Esophagus squamous epithelium (tissue), 4 donors: ENCODE measurements at regions not wholly inside any gene's neighbourhood (a gene's known extent, or its start where the extent isn't known, plus 50 kb on each side); places are given as distances from the start of the nearest gene placed in this dataset.

Experiments used
- POLR2A ChIP-seq, 4 donors: fragments of 450-650 bp; IDR thresholded peaks; one replicate each; pipeline ENCODE4 v1.6.1; 2017; ENCODE audit warnings: antibody characterized with exemption in 4 of 4, mild to moderate bottlenecking in 4 of 4, moderate library complexity in 3 of 4
- TF ChIP-seq, protein P1 (sequence below), 6 experiments: fragments of 450-650 bp in 4 of 6; fragments of 200-600 bp in 2 of 6; sonication (generic) in 2 of 6; IDR thresholded peaks; one replicate each; pipeline ENCODE4 v1.5.1; 2016 to 2019; ENCODE audit warnings: antibody characterized with exemption in 6 of 6, mild to moderate bottlenecking in 4 of 6, moderate library complexity in 4 of 6

DNA sequence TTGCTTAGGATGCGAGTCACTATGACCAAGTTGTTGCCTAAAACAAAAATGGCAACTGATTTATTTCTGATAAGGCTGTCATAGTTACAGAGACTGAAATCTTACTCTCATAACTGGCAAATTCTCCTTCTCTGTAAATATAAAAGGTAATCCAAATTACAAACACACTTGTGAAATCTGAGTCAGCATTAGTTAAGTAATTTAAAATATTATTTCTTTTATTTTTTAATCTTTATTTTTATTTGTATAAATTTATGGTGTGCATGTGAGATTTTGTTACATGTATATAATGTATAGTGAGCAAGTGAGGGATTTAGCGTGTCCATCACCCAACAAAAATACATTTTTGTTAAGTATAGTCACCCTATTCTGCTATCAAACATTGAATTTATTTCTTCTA, 1342.8 kb upstream of the TMEFF2 start:
- TF ChIP-seq, protein P1, sequence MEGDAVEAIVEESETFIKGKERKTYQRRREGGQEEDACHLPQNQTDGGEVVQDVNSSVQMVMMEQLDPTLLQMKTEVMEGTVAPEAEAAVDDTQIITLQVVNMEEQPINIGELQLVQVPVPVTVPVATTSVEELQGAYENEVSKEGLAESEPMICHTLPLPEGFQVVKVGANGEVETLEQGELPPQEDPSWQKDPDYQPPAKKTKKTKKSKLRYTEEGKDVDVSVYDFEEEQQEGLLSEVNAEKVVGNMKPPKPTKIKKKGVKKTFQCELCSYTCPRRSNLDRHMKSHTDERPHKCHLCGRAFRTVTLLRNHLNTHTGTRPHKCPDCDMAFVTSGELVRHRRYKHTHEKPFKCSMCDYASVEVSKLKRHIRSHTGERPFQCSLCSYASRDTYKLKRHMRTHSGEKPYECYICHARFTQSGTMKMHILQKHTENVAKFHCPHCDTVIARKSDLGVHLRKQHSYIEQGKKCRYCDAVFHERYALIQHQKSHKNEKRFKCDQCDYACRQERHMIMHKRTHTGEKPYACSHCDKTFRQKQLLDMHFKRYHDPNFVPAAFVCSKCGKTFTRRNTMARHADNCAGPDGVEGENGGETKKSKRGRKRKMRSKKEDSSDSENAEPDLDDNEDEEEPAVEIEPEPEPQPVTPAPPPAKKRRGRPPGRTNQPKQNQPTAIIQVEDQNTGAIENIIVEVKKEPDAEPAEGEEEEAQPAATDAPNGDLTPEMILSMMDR (IDR thresholded peaks at IDR 0.05): no peak
- no peak for TF ChIP-seq POLR2A (IDR thresholded peaks at IDR 0.05)
